NT2/D1 (cell line): ENCODE measurements at regions not wholly inside any gene's neighbourhood (a gene's known extent, or its start where the extent isn't known, plus 50 kb on each side); places are given as distances from the start of the nearest gene placed in this dataset.

Source experiments
- DNase-seq: peaks from one replicate; pipeline ENCODE4 v3.0.0-alpha.2; 2011; ENCODE audit warnings: low read depth, low spot score
- H3K27me3 ChIP-seq: 2 replicates; pipeline ENCODE4 v1.6.0; 2011; ENCODE audit warnings: mild to moderate bottlenecking; ENCODE audit not compliant: insufficient read length, insufficient read depth
- H3K36me3 ChIP-seq: 2 replicates; pipeline ENCODE4 v1.6.1; 2011; ENCODE audit warnings: mild to moderate bottlenecking, low read length, mixed read lengths; ENCODE audit not compliant: insufficient read depth, insufficient read length
- H3K4me1 ChIP-seq: 2 replicates; pipeline ENCODE4 v1.5.1; 2011; ENCODE audit not compliant: insufficient read depth, insufficient read length
- H3K4me3 ChIP-seq: 2 replicates; pipeline ENCODE4 v1.5.1; 2011; ENCODE audit warnings: low read depth; ENCODE audit not compliant: insufficient read length
- H3K9ac ChIP-seq: 2 replicates; pipeline ENCODE4 v1.6.0; 2011; ENCODE audit warnings: low read depth; ENCODE audit not compliant: insufficient read length
- H3K9me3 ChIP-seq: 2 replicates; pipeline ENCODE4 v1.5.1; 2011; ENCODE audit warnings: mild to moderate bottlenecking, low read length; ENCODE audit not compliant: insufficient read depth
- SUZ12 ChIP-seq: IDR thresholded peaks from 2 replicates; pipeline ENCODE4 v1.6.1; 2011; ENCODE audit not compliant: insufficient read length, insufficient read depth; ENCODE audit errors: extremely low read depth
- YY1 ChIP-seq: IDR thresholded peaks from 2 replicates; pipeline ENCODE4 v1.6.1; 2011; ENCODE audit not compliant: insufficient read length, insufficient read depth
- ZNF274 ChIP-seq: IDR thresholded peaks from 2 replicates; pipeline ENCODE4 v1.6.1; 2011; ENCODE audit warnings: mild to moderate bottlenecking, low read depth, low read length

GRCh38 chr7:96638669-96639068 lies 71.0 kb downstream of the SEM1 start:
- Histone ChIP-seq H3K9ac (no peak overlapping the region), H3K36me3 (no peaks in the 10 kb centered on the region), H3K9me3 (no peaks in the 10 kb centered on the region), H3K27me3 (no peaks in the 10 kb centered on the region), H3K4me3 (no peak overlapping the region), H3K4me1 (no peaks in the 10 kb centered on the region)
- no peak for DNase-seq
- TF ChIP-seq SUZ12 (no peak), YY1 (no peak), ZNF274 (no peak)

- Histone ChIP-seq H3K4me3 (no peak overlapping the region), H3K36me3 (no peaks in the 10 kb centered on the region), H3K4me1 (no peaks in the 10 kb centered on the region), H3K27me3 (no peaks in the 10 kb centered on the region), H3K9ac (no peak overlapping the region), H3K9me3 (no peaks in the 10 kb centered on the region)
- no peak for DNase-seq
- TF ChIP-seq SUZ12 (no peak), ZNF274 (no peak), YY1 (no peak)
These were observed 72.1 kb downstream of the SEM1 start for GRCh38 chr7:96637522-96637921.

GRCh38 chr7:96636979-96637378 lies 72.7 kb downstream of the SEM1 start:
- H3K9ac ChIP-seq, result no peak overlapping the region
- TF ChIP-seq ZNF274 (no peak), SUZ12 (no peak), YY1 (no peak)
- no peaks in the 10 kb centered on the region for H3K36me3 ChIP-seq
- no peaks in the 10 kb centered on the region for H3K9me3 ChIP-seq
- no peak overlapping the region for H3K4me3 ChIP-seq
- H3K27me3 ChIP-seq, result no peaks in the 10 kb centered on the region
- H3K4me1 ChIP-seq, result no peaks in the 10 kb centered on the region
- DNase-seq, result no peak

GRCh38 chr7:96636342-96636860 lies 73.2 kb downstream of the SEM1 start:
- Histone ChIP-seq H3K9ac (no peak overlapping the region), H3K4me3 (no peak overlapping the region), H3K4me1 (no peaks in the 10 kb centered on the region), H3K27me3 (no peaks in the 10 kb centered on the region), H3K9me3 (no peaks in the 10 kb centered on the region), H3K36me3 (no peaks in the 10 kb centered on the region)
- no peak for DNase-seq
- TF ChIP-seq ZNF274 (no peak), YY1 (no peak), SUZ12 (no peak)

GRCh38 chr7:96629884-96630283 lies 79.8 kb downstream of the SEM1 start:
- Histone ChIP-seq H3K9me3 (no peaks in the 10 kb centered on the region), H3K36me3 (no peaks in the 10 kb centered on the region), H3K4me1 (no peaks in the 10 kb centered on the region), H3K27me3 (no peaks in the 10 kb centered on the region), H3K4me3 (no peak overlapping the region), H3K9ac (no peak overlapping the region)
- TF ChIP-seq YY1 (no peak), SUZ12 (no peak), ZNF274 (no peak)
- DNase-seq, result no peak

GRCh38 chr7:96624954-96625353 lies 84.7 kb downstream of the SEM1 start:
- Histone ChIP-seq H3K4me3 (no peak overlapping the region), H3K36me3 (no peaks in the 10 kb centered on the region), H3K27me3 (no peaks in the 10 kb centered on the region), H3K9ac (no peak overlapping the region), H3K4me1 (no peaks in the 10 kb centered on the region), H3K9me3 (no peaks in the 10 kb centered on the region)
- DNase-seq, result no peak
- no peak for TF ChIP-seq YY1
- no peak for TF ChIP-seq SUZ12
- no peak for TF ChIP-seq ZNF274

- no peak overlapping the region for H3K9ac ChIP-seq
- no peaks in the 10 kb centered on the region for H3K4me1 ChIP-seq
- DNase-seq, result no peak
- H3K27me3 ChIP-seq, result no peaks in the 10 kb centered on the region
- H3K9me3 ChIP-seq, result no peaks in the 10 kb centered on the region
- H3K36me3 ChIP-seq, result no peaks in the 10 kb centered on the region
- TF ChIP-seq SUZ12 (no peak), ZNF274 (no peak), YY1 (no peak)
- no peak overlapping the region for H3K4me3 ChIP-seq
These were observed 87.7 kb downstream of the SEM1 start for GRCh38 chr7:96621932-96622331.

GRCh38 chr7:96614154-96614867 lies 95.3 kb downstream of the SEM1 start:
- Histone ChIP-seq H3K9ac (no peak overlapping the region), H3K4me1 (no peaks in the 10 kb centered on the region), H3K36me3 (no peaks in the 10 kb centered on the region), H3K4me3 (no peak overlapping the region), H3K27me3 (no peaks in the 10 kb centered on the region), H3K9me3 (no peaks in the 10 kb centered on the region)
- TF ChIP-seq ZNF274, result no peak
- TF ChIP-seq SUZ12, result no peak
- TF ChIP-seq YY1, result no peak
- DNase-seq, result no peak
